NCI-H345 treated with DMSO at 0.1 percent for 48 hours (cell line): ENCODE measurements at regions not wholly inside any gene's neighbourhood (a gene's known extent, or its start where the extent isn't known, plus 50 kb on each side); places are given as distances from the start of the nearest gene placed in this dataset.

Source experiments
- DNase-seq: peaks from one replicate; lab custom pipeline; 2025; ENCODE audit not compliant: unreplicated experiment; lab: John Stamatoyannopoulos, UW

DNA sequence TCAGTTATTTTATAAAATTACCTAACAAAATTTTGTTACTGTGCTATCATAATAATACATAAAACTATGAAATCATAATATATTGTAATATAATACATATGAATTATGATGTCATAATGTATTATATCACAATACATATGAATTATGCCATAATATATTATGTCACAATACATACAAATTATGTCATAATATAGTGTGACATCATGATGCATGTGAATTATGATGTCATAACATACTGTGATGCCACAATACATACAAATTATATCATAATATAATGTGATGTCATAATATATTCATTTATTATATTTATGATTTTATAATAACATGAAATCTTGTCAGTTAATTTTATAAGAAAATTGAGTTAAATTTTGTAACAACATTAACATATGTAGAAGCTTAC is 2021.6 kb downstream of the TP53TG3F start:
- DNase-seq, result no peak

DNA sequence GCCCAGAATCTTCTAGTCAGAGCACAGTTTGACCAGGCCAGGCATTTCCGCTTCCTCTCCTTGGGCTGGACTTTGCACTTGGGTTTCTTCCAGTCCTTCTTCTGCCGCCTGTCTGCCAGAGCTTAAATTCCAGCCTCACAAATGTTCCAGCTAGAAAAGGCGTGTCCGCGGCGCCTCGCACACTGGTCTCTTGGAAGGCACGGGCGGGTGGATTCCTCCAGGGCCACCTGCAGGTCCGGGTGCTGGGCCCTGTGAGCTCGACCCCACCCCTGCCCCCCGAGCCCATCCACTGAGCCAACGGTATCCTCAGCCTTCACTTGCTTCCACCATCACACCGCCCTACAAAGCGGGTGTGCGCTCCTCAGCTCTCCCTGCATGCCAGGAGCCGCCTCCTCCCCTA is 2026.5 kb downstream of the TP53TG3F start:
- DNase-seq, result no peak

DNA sequence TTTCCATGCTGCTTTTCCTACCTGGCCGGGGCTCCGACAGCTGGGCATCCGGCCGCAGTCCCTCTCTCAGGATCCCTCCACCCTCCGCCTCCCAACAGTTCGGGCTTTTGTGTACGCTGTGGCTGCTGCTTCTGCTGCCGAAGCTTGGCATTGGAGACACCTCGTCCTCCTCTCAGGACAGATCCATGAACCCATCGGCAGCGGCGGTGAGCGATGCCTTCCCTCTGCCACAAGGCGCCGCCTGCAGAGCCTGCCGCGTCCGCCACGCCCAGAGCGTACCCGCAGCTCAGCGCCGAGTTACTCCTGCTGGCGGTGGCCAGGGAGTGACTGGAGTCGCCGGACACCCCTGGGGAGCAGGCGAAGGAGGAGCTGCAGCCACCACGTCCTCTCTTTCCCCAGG is 2032.8 kb downstream of the TP53TG3F start:
- DNase-seq, result no peak

DNA sequence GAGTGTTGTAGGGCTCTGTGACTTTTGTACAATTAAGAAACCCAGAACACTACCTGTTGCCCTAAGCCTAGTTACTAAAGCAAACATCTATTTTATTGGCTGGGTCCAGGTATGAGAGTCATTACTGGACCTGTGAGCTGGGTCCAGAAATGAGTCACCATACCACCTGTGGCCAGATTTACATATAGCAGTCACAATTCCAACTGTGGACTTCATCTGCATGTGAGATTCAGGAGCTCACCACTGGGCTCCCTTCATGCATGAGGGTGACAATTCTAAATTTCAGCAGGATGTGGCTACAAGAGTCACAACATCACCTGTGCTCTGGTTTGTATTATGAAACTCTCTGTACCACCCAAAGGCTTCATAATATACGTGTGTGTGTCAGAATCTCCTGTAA is 2038.0 kb downstream of the TP53TG3F start:
- DNase-seq, result no peak

DNA sequence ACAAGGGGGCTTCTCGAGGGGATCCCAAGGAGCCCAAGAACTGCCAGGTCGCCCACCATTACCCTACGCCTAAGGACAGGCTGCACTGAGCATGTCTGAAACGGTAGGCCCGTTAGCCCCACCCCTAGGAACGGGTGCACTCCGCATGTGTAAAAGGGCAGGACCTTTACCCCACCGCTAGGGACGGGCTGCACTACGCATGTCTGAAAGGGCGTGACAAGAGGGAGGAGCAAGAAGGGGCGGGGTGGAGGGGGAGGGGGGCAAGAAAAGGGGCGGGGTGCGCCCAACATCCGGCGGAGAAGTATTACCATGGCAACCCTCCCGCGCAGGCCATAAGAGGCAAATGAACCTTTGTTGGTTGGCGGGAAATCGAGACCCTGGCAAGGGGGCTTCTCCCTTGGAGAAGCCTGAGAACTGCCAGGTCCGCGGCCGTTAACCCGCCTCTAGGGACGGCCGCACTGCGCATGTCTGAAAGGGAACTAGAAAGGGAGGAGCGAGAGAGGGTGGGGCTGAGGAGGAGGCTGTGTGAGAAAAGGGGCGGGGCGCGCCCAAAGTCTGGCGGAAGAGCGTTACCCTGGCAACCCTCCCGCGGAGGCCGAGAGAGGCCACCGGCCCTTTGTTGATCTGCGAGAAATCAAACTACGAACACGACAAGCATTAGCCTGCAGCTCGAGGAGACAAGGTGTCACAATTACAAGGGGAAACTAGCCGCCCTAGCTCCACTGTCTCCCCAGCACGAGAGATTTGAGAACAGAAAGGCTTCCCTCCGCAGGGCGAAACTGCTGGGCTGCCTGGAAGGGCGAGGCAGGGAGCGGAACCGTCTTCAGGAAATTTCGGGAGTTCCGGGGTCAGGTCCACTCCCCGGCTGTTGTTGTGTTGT is 2046.8 kb downstream of the TP53TG3F start:
- no peak for DNase-seq

DNA sequence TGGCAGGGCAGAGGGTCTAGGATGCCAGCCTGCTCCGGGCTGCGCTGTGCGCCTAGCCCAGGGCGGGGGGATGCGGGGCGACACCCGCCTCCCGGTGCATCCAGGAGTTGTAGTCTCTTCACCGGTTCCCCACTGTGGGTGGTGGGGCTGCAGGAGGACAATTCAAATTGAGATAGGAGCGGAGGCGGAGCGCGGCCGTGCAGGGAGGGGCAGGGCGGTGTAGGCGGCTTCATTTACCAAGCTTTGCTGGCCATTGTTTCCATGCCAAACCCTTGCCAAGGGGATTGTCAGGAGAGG is 2047.4 kb downstream of the TP53TG3F start:
- no peak for DNase-seq

DNA sequence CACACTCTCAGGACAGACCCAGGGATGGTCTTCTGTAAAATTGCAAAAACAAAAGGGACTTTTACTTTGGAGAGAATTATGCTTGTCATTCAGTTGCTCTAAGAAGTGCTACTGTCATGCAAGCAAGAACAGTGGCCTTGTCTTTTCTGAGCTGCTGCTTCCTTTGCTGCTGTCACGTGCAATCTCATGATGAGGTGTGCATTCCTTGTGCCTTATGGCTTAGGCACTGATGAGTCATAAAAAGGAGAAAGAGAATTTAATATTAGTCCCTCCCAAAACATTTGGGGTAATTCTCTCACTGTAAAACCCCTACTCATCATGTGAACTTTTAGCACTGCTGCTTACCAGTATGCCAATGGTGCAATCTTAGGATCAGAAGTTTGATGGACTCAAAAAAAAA is 2051.3 kb downstream of the TP53TG3F start:
- no peak for DNase-seq

DNA sequence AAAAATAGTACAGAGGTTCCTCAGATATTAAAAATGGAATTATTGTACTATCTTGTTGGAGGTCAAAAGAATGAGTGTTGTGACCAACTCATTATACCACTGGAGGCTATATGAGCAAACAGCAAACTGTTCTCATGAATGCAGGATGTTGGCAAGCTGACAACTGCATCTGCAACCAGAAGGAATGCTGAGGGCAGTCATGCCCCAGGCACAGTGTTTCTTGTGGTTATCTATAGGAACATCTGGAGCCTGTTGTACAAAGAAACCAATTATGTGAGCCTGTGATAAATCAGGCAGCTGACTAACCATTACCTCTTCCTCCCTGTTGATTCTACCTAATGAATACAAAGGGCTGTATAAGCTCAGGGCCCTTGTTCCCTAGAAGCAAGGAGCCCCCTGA is 2057.1 kb downstream of the TP53TG3F start:
- no peak for DNase-seq

DNA sequence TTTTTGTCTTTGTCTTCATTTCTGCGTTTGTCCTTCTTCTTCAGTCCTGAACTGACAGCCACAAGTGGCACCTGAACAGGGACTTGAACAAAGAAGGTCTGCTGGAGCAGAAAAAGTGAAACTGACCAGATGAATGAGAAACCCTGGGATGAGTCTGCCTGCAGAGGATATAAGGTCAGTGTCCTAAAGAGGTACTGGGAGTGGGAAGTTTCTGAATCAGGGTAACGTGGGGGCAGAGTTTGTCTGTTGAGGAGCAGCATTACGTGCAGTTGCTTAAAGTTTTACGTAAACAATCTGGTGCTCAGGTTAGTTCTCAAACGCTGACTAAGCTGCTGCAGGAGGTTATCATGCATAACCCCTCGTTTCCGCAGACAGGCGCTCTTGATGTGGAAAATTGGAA is 2057.6 kb downstream of the TP53TG3F start:
- DNase-seq, result no peak

DNA sequence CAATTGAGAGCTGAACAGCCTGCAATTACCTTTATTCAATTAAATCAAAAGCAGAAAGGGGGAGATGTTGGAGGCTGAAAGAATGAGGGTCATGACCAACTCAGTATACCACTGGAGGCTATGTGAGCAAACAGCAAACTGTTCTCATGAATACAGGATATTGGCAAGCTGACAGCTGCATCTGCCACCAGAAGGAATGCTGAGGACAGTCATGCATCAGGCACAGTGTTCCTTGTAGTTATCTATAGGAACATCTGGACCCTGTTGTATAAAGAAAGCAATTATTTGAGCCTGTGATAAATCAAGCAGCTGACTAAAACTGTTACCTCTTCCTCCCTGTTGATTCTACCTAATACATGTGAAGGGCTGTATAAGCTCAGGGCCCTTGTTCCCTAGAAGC is 2064.6 kb downstream of the TP53TG3F start:
- no peak for DNase-seq

DNA sequence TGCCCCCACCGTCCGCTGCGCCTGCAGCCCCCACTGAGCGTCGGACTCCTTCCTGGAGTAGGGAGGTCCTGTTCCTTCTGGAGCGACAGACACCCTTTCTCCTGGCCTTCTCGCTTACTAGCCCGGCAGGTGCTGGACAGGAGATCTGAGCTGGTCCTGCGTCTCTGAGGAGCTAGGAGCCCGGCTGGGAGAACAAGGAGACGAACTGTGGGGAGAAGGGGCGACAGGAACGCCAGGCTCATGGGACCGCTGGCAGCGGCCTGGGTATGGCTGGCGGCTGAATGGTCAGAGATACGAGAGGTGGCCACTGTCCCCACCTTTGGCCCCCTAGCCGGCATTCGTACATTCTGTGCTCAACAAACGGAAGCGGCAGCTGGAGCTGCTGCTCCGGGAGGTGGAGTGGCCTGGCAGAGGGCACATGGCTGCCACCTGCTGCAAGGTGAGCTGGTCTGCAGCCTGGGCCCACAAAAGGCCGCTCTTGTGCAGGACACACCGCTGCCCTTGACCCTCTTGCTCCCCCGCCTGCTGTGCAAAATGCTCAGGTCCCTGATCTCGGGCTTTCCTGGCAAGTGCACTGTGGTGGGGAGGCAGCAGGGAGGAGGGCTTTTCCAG is 2066.7 kb downstream of the TP53TG3F start:
- DNase-seq, result no peak

DNA sequence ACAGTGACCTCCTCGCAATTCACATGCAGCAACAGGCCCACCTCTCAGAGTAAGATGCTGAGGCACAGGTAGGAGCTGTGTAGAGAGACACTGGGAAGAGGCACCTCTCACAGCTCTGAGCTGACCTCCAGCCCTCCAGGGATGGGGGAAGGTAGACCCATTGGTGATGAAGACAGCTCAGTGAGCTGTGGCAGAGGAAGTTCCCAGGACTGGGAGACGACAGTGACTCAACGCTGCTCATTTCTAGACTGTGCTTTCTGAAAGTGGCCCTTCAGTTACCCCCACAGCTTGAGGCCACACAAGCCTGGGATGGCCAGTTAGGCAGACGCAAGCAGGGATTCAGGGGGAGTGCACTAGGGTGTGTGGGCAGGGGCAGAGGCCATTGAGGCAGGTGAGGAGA is 2073.2 kb downstream of the TP53TG3F start:
- DNase-seq, result no peak

DNA sequence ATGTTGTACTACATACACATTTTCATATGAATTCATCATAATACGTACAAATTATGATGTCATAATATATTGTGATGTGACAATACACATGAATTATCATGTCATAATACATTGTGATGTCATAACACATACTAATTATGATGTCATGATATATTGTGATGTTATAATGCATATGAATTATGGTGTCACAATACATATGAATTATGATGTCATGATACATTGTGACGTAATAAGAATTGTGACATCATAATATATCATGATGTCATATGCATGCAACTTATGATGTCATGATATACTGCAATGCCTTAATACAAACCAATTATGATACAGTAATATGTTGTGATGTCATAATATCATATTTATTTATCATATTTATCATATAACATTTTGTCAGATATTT is 2074.3 kb downstream of the TP53TG3F start:
- DNase-seq, result no peak

DNA sequence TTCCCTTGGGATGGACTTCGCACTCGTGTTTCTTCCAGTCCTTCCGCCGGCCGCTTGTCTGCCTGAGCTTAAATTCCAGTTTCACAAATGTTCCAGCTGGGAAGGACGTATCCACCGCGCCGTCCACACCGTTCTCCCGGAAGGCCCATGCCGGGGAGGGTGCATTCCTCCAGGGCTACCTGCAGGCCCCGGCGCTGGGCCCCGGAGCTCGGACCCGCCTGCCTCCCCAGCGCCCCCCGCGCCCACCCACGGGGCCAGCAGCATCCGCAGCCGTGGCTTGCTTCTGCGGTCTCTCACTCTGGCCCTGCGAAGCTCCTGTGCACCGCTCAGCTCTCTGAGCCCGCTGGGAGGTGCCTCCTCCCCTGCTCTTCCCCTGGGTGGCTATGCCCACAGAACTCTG is 2084.1 kb downstream of the TP53TG3F start:
- DNase-seq, result no peak

DNA sequence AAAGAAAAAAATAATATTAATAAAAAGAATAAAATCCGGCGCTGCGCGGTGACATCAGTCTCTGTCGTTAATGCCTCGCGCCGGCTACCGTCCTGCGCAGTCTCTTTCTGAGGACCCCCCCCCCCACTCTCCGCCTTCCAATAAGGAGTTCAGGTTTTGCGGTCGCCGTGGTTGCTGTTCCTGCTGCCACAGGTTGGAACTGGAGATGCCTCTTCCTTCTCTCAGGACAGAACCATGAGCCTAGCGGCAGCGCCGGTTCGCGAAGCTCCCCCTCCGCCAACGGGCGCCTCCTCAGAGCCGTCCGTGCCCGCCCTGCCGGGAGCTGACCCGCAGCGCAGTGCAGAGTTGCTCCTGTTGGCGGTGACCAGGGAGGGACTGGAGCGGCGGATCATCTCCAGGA is 2093.4 kb downstream of the TP53TG3F start:
- no peak for DNase-seq

DNA sequence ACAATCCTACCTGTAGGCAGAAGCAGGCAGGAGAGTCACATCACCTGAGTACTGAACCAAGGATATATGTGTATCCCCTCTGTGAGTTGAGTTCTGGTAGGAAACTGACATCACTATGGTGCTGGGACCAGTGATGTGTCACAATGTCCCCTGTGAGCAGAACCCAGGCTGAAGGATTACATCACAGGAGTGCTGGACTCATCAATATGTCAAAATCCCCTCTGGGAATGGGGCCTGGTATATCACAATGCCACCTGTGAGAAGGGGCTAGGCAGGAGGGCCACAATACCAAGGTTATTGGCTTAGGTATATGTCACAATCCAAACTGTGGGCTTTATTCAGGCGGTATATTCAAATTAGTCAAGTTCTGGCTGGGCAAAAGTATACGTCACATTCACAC is 2098.3 kb downstream of the TP53TG3F start:
- no peak for DNase-seq

DNA sequence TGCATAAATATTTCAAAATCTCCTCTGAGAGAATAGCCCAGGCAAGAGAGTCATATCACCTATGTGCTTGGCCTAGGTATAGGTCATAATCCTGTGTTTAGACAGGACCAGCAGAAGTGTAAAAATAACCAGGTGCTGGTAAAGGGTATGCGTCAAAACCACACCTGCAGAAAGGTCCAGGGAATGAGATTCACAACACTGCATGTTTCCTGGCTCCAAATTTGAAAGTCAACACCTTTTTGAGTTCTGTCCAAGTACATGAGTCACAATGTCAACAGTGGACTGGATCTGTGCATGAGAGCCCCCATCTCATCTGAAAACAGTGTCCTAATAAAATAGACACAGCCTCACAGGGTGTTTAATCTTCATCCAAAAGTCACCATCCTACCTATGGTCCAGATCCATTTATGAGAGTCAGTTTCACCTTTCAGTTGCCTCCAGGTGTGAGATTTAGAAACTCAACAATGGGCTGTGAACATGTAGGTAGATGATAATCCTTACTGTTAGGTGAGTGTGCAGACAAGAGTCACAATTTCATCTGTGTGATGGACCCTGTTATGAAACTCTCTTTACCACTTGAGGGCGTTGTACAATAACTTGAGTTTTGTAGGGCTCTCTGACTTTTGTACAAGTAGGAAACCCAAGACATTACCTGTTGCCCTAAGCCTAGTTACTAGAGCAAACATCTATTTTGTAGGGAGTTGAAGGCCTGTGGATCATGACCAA is 2100.7 kb downstream of the TP53TG3F start:
- DNase-seq, result no peak

DNA sequence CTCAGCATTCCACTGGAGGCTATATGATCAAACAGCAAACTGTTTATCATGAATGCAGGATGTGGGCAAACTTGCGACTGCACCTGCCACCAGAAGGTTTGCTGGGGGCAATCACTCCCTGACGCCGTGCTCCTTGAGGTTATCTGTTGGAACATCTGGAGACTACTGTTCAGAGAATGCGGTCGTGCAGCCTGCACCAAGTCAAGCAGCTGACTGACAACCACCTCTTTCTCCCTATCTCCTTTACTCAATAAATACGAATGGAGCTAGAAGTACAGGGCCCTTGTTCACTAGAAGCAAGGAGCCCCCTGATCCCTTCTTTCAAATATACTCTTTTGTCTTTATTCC is 2101.2 kb downstream of the TP53TG3F start:
- DNase-seq, result no peak

DNA sequence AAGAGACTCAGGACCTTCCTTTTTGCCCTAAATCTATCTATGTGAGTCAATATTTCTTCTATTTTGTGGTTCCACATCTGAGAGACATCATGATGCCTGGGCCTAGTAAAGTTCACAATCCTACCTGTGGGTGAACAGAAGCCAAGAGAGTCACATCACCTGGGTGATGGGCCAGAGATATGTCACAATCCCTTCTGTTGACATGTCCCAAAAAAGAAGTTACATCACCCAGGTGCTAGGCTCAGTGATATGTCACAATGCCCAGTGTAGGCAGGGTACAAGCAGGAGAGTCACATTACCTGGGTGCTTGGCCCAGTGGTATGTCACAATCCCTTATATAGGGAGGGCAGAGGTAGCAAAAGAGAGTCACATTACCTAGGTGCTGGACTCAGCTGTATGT is 2101.9 kb downstream of the TP53TG3F start:
- DNase-seq, result no peak

DNA sequence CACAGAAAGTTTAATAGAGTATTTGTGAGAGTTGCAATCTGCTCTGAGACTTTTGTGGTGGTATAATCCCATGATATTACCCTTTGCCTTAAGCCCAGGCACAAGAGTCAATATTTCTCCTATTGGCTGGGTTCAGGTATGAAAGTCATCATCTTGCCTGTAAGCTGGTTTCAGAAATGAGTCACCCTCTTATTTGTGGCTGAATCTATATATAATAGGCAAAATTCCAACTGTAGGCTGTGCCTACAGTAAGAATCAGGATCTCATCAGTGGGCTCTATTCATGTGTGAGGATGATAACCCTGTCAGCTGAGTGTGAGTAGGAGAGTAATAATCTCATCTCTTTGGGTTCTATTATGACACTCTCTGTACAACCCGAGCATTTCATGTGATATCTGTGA is 2103.1 kb downstream of the TP53TG3F start:
- DNase-seq, result no peak

DNA sequence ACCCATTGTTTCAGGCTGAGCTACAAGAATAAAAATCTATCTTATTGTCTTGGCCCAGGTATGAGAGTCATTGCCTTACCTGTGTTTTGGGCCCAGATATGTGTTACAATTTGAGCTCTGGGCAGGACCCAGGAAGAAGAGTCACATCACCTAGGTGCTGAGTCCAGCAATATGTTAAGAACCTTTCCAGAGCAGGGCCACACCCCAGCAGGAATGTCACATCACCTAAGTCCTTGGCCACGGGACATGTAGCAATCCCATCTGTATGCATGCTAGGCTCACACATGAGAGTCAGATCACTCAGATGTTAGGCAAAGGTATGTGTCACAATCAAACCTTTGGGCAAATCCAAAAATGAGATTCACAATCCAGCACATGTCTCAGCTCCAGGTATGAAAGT is 2103.5 kb downstream of the TP53TG3F start:
- DNase-seq, result no peak

DNA sequence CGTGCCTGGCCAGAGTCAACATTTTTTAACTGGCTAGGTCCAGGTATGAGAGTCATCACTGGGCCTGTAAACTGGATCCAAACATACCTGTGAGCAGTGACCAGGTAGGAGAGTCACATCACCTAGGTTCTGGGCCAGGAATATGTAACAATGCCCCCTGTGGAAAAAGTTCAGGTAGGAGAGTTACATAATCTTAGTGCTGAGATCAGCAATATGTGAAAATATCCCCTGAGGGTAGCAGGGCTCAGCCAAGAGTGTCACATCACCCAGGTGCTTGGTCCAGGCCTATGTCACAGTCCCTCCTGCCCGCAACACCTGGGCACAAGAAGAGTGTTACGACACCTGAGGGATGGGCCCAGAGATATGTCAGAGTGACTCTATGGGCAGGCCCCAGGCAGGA is 2104.7 kb downstream of the TP53TG3F start:
- DNase-seq, result no peak
